ENCODE measurements at regions not wholly inside any gene's neighbourhood (a gene's known extent, or its start where the extent isn't known, plus 50 kb on each side); places are given as distances from the start of the nearest gene placed in this dataset.

DNA sequence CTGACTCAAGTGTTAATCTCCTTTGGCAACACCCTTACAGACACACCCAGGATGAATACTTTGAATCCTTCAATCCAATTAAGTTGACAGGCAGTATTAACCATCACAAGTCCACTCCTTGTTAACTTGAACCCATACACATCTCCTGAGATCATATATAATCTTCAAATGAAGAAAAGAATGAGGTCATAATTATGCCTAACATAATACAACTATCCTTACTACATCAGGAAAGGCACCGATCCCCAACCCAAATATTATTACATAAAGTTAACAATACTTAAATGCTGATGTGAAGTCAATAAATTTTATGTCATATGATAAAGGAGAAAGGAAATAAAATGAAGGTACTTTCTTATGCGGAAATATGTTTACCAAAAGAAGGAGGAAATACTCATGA, 649.9 kb downstream of the KCNJ2 start (continued):
- TF ChIP-seq, protein P1, sequence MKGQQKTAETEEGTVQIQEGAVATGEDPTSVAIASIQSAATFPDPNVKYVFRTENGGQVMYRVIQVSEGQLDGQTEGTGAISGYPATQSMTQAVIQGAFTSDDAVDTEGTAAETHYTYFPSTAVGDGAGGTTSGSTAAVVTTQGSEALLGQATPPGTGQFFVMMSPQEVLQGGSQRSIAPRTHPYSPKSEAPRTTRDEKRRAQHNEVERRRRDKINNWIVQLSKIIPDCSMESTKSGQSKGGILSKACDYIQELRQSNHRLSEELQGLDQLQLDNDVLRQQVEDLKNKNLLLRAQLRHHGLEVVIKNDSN (CRISPR knock-in tag; IDR thresholded peaks at IDR 0.05): no peak
- TF ChIP-seq, protein P2, sequence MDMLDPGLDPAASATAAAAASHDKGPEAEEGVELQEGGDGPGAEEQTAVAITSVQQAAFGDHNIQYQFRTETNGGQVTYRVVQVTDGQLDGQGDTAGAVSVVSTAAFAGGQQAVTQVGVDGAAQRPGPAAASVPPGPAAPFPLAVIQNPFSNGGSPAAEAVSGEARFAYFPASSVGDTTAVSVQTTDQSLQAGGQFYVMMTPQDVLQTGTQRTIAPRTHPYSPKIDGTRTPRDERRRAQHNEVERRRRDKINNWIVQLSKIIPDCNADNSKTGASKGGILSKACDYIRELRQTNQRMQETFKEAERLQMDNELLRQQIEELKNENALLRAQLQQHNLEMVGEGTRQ (CRISPR knock-in tag; IDR thresholded peaks at IDR 0.05): no peak
- no peak for TF ChIP-seq CREB1 (CRISPR knock-in tag; IDR thresholded peaks at IDR 0.05)
- TF ChIP-seq, protein P3, sequence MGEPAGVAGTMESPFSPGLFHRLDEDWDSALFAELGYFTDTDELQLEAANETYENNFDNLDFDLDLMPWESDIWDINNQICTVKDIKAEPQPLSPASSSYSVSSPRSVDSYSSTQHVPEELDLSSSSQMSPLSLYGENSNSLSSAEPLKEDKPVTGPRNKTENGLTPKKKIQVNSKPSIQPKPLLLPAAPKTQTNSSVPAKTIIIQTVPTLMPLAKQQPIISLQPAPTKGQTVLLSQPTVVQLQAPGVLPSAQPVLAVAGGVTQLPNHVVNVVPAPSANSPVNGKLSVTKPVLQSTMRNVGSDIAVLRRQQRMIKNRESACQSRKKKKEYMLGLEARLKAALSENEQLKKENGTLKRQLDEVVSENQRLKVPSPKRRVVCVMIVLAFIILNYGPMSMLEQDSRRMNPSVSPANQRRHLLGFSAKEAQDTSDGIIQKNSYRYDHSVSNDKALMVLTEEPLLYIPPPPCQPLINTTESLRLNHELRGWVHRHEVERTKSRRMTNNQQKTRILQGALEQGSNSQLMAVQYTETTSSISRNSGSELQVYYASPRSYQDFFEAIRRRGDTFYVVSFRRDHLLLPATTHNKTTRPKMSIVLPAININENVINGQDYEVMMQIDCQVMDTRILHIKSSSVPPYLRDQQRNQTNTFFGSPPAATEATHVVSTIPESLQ (CRISPR knock-in tag; IDR thresholded peaks at IDR 0.05): no peak
- TF ChIP-seq, protein P4, sequence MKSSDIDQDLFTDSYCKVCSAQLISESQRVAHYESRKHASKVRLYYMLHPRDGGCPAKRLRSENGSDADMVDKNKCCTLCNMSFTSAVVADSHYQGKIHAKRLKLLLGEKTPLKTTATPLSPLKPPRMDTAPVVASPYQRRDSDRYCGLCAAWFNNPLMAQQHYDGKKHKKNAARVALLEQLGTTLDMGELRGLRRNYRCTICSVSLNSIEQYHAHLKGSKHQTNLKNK (CRISPR knock-in tag; IDR thresholded peaks at IDR 0.05): no peak

DNA sequence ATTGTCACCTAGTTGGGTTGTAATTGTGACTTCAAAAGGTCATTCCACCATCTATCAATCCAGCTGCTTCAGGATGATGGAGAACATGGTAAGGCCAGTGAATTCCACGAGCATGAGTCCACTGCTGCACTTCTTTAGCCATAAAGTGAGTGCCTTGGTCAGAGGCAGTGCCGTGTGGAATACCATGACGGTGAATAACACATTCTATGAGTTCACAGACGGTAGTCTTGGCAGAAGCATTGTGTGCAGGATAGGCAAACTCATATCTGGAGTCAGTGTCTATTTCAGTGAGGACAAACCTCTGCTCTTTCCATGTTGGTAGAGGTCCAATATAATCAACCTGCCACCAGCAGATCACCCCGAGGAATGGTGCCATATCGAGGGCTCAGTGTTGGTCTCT, 650.9 kb downstream of the KCNJ2 start:
- CTCF ChIA-PET: no interaction called here
- Mint-ChIP-seq H3K36me3 (peaks cover 14% of the 10 kb centered on the region), H3K4me1 (no peaks in the 10 kb centered on the region), H3K27me3 (ENCODE audit: low read depth) (no peaks in the 10 kb centered on the region), H3K9me3 (peaks cover 55% of the 10 kb centered on the region), H3K27ac (no peak overlapping the region), H3K4me3 (no peak overlapping the region)
- TF ChIP-seq NFYB (CRISPR knock-in tag; conservative IDR thresholded peaks at IDR 0.05; ENCODE audit: low read depth) (no peak), FOXP1 (CRISPR knock-in tag; IDR thresholded peaks at IDR 0.05; ENCODE audit: borderline replicate concordance) (no peak), GABPB1 (CRISPR knock-in tag; IDR thresholded peaks at IDR 0.05) (no peak), ZNF396 (CRISPR knock-in tag; IDR thresholded peaks at IDR 0.05; ENCODE audit: borderline replicate concordance) (no peak)
- TF ChIP-seq, protein P5, sequence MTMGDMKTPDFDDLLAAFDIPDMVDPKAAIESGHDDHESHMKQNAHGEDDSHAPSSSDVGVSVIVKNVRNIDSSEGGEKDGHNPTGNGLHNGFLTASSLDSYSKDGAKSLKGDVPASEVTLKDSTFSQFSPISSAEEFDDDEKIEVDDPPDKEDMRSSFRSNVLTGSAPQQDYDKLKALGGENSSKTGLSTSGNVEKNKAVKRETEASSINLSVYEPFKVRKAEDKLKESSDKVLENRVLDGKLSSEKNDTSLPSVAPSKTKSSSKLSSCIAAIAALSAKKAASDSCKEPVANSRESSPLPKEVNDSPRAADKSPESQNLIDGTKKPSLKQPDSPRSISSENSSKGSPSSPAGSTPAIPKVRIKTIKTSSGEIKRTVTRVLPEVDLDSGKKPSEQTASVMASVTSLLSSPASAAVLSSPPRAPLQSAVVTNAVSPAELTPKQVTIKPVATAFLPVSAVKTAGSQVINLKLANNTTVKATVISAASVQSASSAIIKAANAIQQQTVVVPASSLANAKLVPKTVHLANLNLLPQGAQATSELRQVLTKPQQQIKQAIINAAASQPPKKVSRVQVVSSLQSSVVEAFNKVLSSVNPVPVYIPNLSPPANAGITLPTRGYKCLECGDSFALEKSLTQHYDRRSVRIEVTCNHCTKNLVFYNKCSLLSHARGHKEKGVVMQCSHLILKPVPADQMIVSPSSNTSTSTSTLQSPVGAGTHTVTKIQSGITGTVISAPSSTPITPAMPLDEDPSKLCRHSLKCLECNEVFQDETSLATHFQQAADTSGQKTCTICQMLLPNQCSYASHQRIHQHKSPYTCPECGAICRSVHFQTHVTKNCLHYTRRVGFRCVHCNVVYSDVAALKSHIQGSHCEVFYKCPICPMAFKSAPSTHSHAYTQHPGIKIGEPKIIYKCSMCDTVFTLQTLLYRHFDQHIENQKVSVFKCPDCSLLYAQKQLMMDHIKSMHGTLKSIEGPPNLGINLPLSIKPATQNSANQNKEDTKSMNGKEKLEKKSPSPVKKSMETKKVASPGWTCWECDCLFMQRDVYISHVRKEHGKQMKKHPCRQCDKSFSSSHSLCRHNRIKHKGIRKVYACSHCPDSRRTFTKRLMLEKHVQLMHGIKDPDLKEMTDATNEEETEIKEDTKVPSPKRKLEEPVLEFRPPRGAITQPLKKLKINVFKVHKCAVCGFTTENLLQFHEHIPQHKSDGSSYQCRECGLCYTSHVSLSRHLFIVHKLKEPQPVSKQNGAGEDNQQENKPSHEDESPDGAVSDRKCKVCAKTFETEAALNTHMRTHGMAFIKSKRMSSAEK (CRISPR knock-in tag; IDR thresholded peaks at IDR 0.05; ENCODE audit: borderline replicate concordance): no peak
- no peak for DNase-seq (ENCODE audit: low spot score)
- POLR2A ChIA-PET: no interaction called here
- ATAC-seq: no peak

DNA sequence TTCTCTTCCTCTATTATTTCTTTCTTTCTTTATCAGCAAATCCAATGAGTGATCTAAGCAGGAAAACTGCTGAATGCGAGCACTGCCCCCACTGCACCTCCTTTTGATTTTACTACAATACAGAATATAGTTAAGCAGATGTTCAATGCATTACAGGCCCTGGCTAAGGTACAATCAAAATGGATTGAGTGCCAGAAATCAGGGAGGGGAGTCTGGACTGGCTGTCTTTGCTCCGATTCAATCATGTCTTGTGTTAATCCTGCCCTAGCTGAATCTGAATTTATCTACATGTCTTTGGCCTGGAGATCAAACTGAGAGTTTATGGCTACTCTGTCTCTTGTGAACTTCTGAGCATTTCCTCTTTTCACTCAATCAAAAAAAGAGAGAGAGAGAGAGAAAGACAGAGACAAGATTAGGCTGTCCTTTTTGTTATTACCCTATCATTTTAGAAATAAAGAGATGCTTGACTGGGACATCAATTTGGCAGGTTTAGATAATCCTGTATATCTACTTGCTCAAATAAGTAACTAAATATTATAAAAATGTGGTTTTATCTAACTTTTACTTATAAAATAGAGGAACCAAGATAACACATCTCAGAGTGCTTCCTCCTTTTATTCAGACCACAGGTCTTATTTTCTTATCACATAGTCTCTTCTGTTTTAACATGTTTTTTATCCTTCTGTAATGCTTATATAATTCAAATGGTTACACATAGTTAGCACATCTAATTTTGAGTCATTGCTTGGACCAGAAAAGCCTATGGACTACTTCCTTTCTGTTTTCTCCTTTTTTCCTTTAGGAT, 656.2 kb downstream of the KCNJ2 start:
- ATAC-seq: no peak
- Mint-ChIP-seq H3K9me3 (peaks cover 25% of the 10 kb centered on the region), H3K27me3 (ENCODE audit: low read depth) (no peaks in the 10 kb centered on the region), H3K36me3 (peaks cover 14% of the 10 kb centered on the region), H3K27ac (no peak overlapping the region), H3K4me3 (no peak overlapping the region), H3K4me1 (no peaks in the 10 kb centered on the region)
- CTCF ChIA-PET: no interaction called here
- no peak for DNase-seq (ENCODE audit: low spot score)
- POLR2A ChIA-PET: no interaction called here
- TF ChIP-seq ZNF416 (CRISPR knock-in tag; IDR thresholded peaks at IDR 0.05) (no peak), ZNF396 (CRISPR knock-in tag; IDR thresholded peaks at IDR 0.05; ENCODE audit: borderline replicate concordance) (no peak), NFATC4 (CRISPR knock-in tag; IDR thresholded peaks at IDR 0.05) (no peak), TP53 (CRISPR knock-in tag; IDR thresholded peaks at IDR 0.05) (no peak), NR2C2 (CRISPR knock-in tag; IDR thresholded peaks at IDR 0.05) (no peak), GTF2I (CRISPR knock-in tag; conservative IDR thresholded peaks at IDR 0.05) (no peak), RELA (CRISPR knock-in tag; IDR thresholded peaks at IDR 0.05; ENCODE audit: borderline replicate concordance) (no peak), ZNF219 (CRISPR knock-in tag; IDR thresholded peaks at IDR 0.05; ENCODE audit: borderline replicate concordance) (no peak), HMGA2 (CRISPR knock-in tag; IDR thresholded peaks at IDR 0.05) (no peak)
- TF ChIP-seq, protein P1 (CRISPR knock-in tag; IDR thresholded peaks at IDR 0.05): no peak
- TF ChIP-seq, protein P6, sequence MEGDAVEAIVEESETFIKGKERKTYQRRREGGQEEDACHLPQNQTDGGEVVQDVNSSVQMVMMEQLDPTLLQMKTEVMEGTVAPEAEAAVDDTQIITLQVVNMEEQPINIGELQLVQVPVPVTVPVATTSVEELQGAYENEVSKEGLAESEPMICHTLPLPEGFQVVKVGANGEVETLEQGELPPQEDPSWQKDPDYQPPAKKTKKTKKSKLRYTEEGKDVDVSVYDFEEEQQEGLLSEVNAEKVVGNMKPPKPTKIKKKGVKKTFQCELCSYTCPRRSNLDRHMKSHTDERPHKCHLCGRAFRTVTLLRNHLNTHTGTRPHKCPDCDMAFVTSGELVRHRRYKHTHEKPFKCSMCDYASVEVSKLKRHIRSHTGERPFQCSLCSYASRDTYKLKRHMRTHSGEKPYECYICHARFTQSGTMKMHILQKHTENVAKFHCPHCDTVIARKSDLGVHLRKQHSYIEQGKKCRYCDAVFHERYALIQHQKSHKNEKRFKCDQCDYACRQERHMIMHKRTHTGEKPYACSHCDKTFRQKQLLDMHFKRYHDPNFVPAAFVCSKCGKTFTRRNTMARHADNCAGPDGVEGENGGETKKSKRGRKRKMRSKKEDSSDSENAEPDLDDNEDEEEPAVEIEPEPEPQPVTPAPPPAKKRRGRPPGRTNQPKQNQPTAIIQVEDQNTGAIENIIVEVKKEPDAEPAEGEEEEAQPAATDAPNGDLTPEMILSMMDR (IDR thresholded peaks at IDR 0.05): no peak
